DMS114 treated with DMSO at 0.1 percent for 48 hours (cell line): ENCODE measurements at regions not wholly inside any gene's neighbourhood (a gene's known extent, or its start where the extent isn't known, plus 50 kb on each side); places are given as distances from the start of the nearest gene placed in this dataset.
A peak's percentile ranks its signal among the peaks of the same experiment; 100 is the strongest.
"Not testable (repeated sequence)": the region's sequence is repeated elsewhere in the genome, so short reads cannot be mapped to it uniquely, and the experiment has no call there.

Experiments
- DNase-seq: peaks from one replicate; lab custom pipeline; 2025; ENCODE audit not compliant: unreplicated experiment; lab: John Stamatoyannopoulos, UW

DNA sequence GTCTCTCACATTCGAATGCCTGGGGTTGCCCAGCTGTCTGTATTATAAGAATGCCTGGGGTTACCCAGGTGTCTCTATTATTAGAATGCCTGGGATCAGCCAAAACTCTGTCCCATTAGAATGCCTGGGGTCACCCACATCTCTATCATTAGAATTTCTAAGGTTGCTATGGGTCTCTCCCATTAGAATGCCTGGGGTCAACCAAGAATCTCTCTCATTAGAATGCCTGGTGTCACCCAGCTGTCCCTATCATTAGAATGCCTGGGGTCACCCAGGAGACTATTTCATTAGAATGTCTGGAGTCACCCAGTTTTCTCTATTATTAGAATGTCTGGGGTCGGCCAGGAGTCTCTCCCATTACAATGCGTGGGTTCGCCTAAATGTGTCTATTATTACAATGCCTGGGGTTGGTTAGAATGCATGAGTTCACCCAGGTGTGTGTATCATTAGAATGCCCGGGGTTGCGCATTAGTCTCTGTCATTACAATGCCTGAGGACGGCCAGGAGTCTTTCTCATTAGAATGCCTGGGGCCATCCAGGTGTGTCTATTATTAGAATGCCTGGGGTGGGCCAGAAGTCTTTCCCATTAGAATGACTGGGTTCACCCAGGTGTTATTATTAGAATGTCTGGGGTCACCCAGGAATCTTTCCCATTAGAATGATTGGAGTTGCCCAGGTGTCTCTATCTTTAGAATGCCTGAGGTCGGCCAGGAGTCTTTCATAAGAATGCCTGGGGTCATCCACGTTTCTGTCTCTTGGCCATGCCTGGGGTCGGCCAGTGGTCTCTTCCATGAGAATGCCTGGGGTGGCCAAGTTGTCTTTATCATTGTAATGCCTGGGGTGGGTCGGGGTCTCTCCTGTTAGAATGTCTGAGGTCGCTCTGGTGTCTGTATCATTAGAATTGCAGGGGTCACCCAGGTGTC lies 59.6 kb downstream of the RNF187 start:
- DNase-seq, result no peak

DNA sequence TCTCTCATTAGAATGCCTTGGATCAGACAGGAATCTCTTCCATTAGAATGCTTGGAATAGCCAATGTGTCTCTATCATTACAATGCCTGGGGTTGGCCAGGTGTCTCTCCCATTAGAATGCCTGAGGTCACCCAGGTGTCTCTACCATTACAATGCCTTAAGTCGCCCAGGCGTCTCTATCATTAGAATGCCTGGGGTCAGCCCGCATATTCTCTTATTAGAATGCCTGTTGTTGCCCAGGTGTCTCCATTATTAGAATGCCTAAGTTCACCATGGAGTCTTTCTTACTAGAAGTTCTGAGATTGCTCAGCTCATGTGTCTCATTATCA lies 60.2 kb downstream of the RNF187 start:
- no peak for DNase-seq

DNA sequence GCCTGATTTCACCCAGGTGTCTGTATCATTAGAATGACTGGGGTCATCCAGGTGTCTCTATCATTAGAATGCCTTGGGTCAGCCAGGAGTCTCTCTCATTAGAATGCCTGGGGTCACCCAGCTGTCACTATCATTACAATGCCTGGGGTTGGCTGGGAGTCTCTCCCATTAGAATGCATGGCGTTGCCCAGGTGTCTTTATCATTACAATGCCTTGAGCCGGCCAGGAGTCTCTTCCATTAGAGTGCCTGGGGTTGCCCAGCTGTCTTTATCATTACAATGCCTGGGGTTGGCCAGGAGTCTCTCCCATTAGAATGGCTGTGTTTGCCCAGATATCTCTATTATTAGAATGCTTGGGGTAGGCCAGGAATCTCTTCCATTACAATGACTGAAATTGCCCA lies 61.6 kb downstream of the RNF187 start:
- DNase-seq, result no peak

DNA sequence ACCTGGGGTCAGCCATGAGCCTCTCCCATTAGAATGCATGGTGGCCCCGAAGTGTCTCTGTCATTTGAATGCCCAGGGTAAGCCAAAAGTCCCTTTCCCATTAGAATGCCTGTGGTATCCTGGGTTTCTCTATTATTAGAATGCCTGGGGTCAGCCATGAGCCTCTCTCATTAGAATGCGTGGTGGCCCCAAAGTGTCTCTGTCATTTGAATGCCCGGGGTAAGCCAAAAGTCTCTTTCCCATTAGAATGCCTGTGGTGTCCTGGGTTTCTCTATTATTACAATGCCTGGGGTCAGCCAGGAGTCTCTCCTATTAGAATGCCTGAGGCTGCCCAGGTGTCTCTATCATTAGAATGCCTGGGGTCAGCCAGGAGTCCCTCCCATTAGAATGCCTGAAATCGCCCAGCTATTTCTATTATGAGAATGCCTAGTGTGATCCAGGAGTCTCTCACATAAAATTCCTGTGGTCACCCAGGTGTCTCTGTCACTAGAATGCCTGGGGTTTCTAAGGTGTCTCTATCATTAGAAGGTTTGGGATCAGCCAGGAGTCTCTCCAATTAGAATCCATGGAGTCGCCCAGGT lies 65.5 kb downstream of the RNF187 start:
- no peak for DNase-seq

DNA sequence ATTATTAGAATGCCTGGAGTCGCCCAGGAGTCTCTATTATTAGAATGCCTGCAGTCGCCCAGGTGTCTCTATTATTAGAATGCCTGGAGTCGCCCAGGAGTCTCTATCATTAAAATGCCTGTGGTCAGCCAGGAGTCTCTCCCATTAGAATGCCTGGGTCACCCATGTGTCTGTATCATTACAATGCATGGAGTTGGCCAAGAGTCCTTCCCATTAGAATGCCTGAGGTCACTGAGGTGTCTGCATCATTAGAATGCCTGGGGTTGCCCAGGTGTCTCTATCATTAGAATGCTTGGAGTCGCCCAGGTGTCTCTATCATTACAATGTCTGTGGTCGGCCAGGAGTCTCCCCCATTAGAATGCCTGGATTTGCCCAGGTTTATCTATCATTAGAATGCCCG lies 66.9 kb downstream of the RNF187 start:
- DNase-seq, result no peak

DNA sequence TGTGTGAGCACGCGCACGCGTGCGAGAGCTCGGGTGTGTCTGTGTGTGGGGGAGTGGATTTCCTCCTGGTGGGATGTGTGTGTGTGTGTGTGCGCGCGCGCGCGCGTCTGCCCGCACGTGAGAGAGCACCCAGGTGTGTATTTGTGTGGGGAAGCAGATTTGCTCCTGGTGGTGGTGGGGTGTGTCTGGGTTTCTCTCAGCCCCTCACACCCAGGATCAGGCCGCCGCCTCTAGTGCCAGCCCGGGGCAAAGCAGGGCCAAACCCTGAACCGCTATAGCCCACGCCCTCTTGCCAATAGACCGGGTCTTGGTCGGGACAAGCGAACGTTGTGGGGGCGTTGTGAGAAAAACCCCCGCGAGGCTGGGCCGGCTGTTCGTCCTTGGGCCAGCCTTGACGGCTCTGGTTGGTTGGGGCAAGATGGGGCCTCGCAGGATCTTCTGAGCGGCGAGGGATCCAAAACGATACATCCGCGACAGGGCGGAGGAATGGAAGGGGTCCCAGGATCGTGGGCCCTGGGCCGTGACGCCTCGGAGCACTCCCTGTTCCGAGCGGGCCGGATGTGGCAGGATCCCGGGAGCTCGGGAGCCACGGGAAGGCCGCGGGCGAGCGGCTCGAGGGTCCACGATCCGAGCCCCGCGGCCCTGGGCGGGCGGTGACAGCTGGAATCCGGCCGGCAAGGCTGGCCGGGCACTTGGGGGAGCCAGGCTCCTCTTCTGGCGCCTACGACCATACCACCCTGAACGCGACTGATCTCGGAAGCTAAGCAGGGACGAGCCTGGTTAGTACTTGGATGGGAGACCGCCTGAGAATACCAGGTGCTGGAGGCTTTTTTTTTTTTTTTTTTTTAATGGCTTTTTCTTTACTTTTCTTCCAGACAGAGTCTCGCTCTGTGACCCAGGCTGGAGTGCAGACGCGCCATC lies 68.2 kb downstream of the RNF187 start:
- peak; percentile 48 for DNase-seq

DNA sequence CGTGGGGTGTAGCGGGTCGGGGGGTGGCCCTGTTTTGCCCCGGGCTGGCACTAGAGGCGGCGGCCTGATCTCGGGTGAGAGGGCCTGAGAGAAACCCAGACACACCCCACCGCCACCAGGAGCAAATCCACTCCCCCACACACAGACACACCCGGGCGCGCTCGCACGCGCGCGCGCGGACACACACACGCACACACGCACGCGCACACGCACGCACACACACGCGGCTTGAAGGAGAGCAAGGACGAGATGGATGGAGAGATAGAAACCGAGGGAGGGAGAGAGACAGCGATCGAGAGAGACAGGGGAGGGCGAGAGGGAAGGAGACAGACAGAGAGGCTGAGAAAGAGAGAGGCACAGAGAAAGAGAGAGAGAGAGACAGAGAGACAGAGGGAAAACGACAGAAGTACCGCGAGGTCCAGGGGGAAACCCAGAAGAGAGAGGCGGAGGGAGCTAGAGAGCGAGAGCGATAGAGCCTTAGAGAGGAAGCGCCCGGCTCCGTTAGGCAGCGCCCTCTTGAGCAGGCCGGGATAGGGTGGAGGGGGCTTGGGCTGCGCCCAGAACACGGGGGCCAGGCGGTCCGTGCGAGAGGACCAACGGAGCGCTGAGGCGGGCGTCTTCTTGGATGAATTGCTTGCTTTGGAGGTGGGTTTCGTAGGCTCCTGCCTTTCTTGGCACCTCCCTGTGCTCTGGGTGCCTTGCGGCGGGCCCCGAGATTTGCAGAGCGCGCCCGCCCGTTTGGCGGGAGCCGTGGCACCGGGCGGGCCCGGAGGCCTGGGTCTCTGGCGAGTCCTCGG lies 69.7 kb downstream of the RNF187 start:
- DNase-seq, result not testable (repeated sequence)
